ENCODE measurements at regions not wholly inside any gene's neighbourhood (a gene's known extent, or its start where the extent isn't known, plus 50 kb on each side); places are given as distances from the start of the nearest gene placed in this dataset.
"Not testable (repeated sequence)": the region's sequence is repeated elsewhere in the genome, so short reads cannot be mapped to it uniquely, and the experiment has no call there.

GRCh38 chr7:106441343-106441742 is 156.6 kb upstream of the NAMPT start:
- POLR2A ChIA-PET; H3K27ac ChIP-seq (ENCODE audit: extremely low read length, insufficient read depth, low read length); intact Hi-C loops (cut with micrococcal nuclease; ENCODE audit: unreplicated experiment); DNase-seq (ENCODE audit: low spot score); H3K4me3 ChIP-seq (replicated peaks in 1 of 3; ENCODE audit: insufficient read depth in 1 of 3, low read depth in 2 of 3, low read length in 3 of 3); H3K4me2 ChIP-seq (ENCODE audit: low read depth, low read length); BruUV-seq (replicated peaks); ATAC-seq; H3K9me3 ChIP-seq (ENCODE audit: low read length); H3K4me1 ChIP-seq (ENCODE audit: insufficient read depth, low read length); H3K79me2 ChIP-seq (ENCODE audit: insufficient read depth, low read length); in situ Hi-C loops (cut with HindIII; ENCODE audit: extremely low pct_ligation_motif_present, low pct_unique_long_range_greater_than_20kb); H3K36me3 ChIP-seq (replicated peaks in 1 of 2; ENCODE audit: control insufficient read depth in 1 of 2, insufficient read depth in 2 of 2, low read length in 2 of 2); CTCF ChIA-PET (ENCODE audit: low intra/inter-chr PET ratio, low total read pairs); H3K9ac ChIP-seq (ENCODE audit: insufficient read depth, low read depth, low read length); FAIRE-seq; H3K27me3 ChIP-seq (ENCODE audit: control insufficient read depth in 1 of 2, insufficient read depth in 2 of 2, low read length in 2 of 2); H2AFZ ChIP-seq (ENCODE audit: low read length); H4K20me1 ChIP-seq (ENCODE audit: insufficient read depth, low read length): not testable (repeated sequence)
- 35% methylated on average over 2 of the region's 2 CpGs for WGBS (ENCODE audit: low lambda C conversion rate)

GRCh38 chr7:106436933-106437332 is 152.2 kb upstream of the NAMPT start:
- CTCF ChIA-PET (ENCODE audit: low intra/inter-chr PET ratio, low total read pairs); H3K9ac ChIP-seq (ENCODE audit: insufficient read depth, low read depth, low read length); ATAC-seq; H3K9me3 ChIP-seq (ENCODE audit: low read length); H3K36me3 ChIP-seq (replicated peaks in 1 of 2; ENCODE audit: control insufficient read depth in 1 of 2, insufficient read depth in 2 of 2, low read length in 2 of 2); intact Hi-C loops (cut with micrococcal nuclease; ENCODE audit: unreplicated experiment); H3K27me3 ChIP-seq (ENCODE audit: control insufficient read depth in 1 of 2, insufficient read depth in 2 of 2, low read length in 2 of 2); H3K4me1 ChIP-seq (ENCODE audit: insufficient read depth, low read length); in situ Hi-C loops (cut with HindIII; ENCODE audit: extremely low pct_ligation_motif_present, low pct_unique_long_range_greater_than_20kb); H2AFZ ChIP-seq (ENCODE audit: low read length); H3K4me3 ChIP-seq (replicated peaks in 1 of 3; ENCODE audit: insufficient read depth in 1 of 3, low read depth in 2 of 3, low read length in 3 of 3); FAIRE-seq; H4K20me1 ChIP-seq (ENCODE audit: insufficient read depth, low read length); DNase-seq (ENCODE audit: low spot score); H3K79me2 ChIP-seq (ENCODE audit: insufficient read depth, low read length); H3K4me2 ChIP-seq (ENCODE audit: low read depth, low read length); H3K27ac ChIP-seq (ENCODE audit: extremely low read length, insufficient read depth, low read length); POLR2A ChIA-PET; BruUV-seq (replicated peaks): not testable (repeated sequence)
- 3% methylated on average over 2 of the region's 2 CpGs for WGBS (ENCODE audit: low lambda C conversion rate)

GRCh38 chr7:106433377-106433776 is 148.6 kb upstream of the NAMPT start:
- CTCF ChIA-PET (ENCODE audit: low intra/inter-chr PET ratio, low total read pairs), result no interaction called here
- POLR2A ChIA-PET, result no interaction called here

More at GRCh38 chr7:106433377-106433776, 148.6 kb upstream of the NAMPT start:
- no peaks in the 10 kb centered on the region for H3K79me2 ChIP-seq (ENCODE audit: insufficient read depth, low read length)
- 1% methylated on average over 2 of the region's 2 CpGs for WGBS (ENCODE audit: low lambda C conversion rate)
- in situ Hi-C loops (cut with HindIII; ENCODE audit: extremely low pct_ligation_motif_present, low pct_unique_long_range_greater_than_20kb) (no loop called here), intact Hi-C loops (cut with micrococcal nuclease; ENCODE audit: unreplicated experiment) (no loop called here)
- DNase-seq (ENCODE audit: low spot score) (no peak), ATAC-seq (no peak), FAIRE-seq (no peak)
- H3K4me1 ChIP-seq (ENCODE audit: insufficient read depth, low read length), result no peaks in the 10 kb centered on the region
- H3K27me3 ChIP-seq (ENCODE audit: control insufficient read depth in 1 of 2, insufficient read depth in 2 of 2, low read length in 2 of 2), result no peaks in the 10 kb centered on the region; a peak in 1 of 5 replicates
- no TSS peak for BruUV-seq (replicated peaks)
- no peak overlapping the region for H3K4me2 ChIP-seq (ENCODE audit: low read depth, low read length)
- no peak overlapping the region for H3K9ac ChIP-seq (ENCODE audit: insufficient read depth, low read depth, low read length)
- H3K4me3 ChIP-seq (replicated peaks in 1 of 3; ENCODE audit: insufficient read depth in 1 of 3, low read depth in 2 of 3, low read length in 3 of 3), result no peak overlapping the region
- no peaks in the 10 kb centered on the region for H3K36me3 ChIP-seq (replicated peaks in 1 of 2; ENCODE audit: control insufficient read depth in 1 of 2, insufficient read depth in 2 of 2, low read length in 2 of 2)
- no peak overlapping the region for H3K27ac ChIP-seq (ENCODE audit: extremely low read length, insufficient read depth, low read length)
- H3K9me3 ChIP-seq (ENCODE audit: low read length), result no peaks in the 10 kb centered on the region
- TF ChIP-seq NFYC (CRISPR knock-in tag; IDR thresholded peaks at IDR 0.05) (no peak), ZNF644 (CRISPR knock-in tag; IDR thresholded peaks at IDR 0.05; ENCODE audit: low read depth) (no peak), UBTF (CRISPR knock-in tag; IDR thresholded peaks at IDR 0.05) (no peak), ZBTB7B (CRISPR knock-in tag; IDR thresholded peaks at IDR 0.05) (no peak), HNRNPUL1 (IDR thresholded peaks at IDR 0.05; ENCODE audit: low read depth, low read length) (no peak), GRHL1 (CRISPR knock-in tag; conservative IDR thresholded peaks at IDR 0.05) (no peak), ARID3A (IDR thresholded peaks at IDR 0.05; ENCODE audit: low read depth, low read length) (no peak)
- no peaks in the 10 kb centered on the region for H4K20me1 ChIP-seq (ENCODE audit: insufficient read depth, low read length)
- no peak overlapping the region for H2AFZ ChIP-seq (ENCODE audit: low read length)

All from HepG2 (cell line).